GM12878 (cell line): ENCODE measurements at regions not wholly inside any gene's neighbourhood (a gene's known extent, or its start where the extent isn't known, plus 50 kb on each side); places are given as distances from the start of the nearest gene placed in this dataset.

ENCODE experiments used
- ATAC-seq: fragments of 200-7000 bp; cut with Tn5 transposase; 3 replicates; pipeline ENCODE4 v1.9.1; 2020; ENCODE audit warnings: mild to moderate bottlenecking, moderate library complexity
- BruUV-seq: library from RNA; stranded (reverse); fragments of 400-500 nt; replicated peaks from 2 replicates; lab custom pipeline; 2021; lab: Mats Ljungman, UMichigan
- CTCF ChIA-PET: fragments of 300-600 bp; sonication (Branson Sonifier 250); formaldehyde crosslinking; extraction: SDS; loops from one replicate; lab custom pipeline; 2021; ENCODE audit warnings: inconsistent platforms; lab: Yijun Ruan, JAX
- POLR2A ChIA-PET: fragments of 350-600 bp; formaldehyde crosslinking; extraction: SDS; loops from one replicate; lab custom pipeline; 2021; ENCODE audit warnings: inconsistent platforms; lab: Charles Lee
- RAD21 ChIA-PET: fragments of 300-600 bp; sonication (Branson Sonifier 250); formaldehyde crosslinking; loops from one replicate; lab custom pipeline; 2023; ENCODE audit warnings: antibody characterized with exemption; ENCODE audit not compliant: unreplicated experiment; lab: Charles Lee
- SMC1A ChIA-PET: fragments of 300-600 bp; sonication (Branson Sonifier 250); formaldehyde crosslinking; loops from one replicate; lab custom pipeline; 2023; ENCODE audit not compliant: unreplicated experiment, uncharacterized antibody; lab: Charles Lee
- DNase-seq: peaks from one replicate; pipeline ENCODE4 v3.0.0-alpha.2; 2011; ENCODE audit warnings: low read depth, low spot score
- FAIRE-seq: peaks from 3 replicates; lab custom pipeline; 2011; peaks lifted over from hg19 to GRCh38; lab: Jason Lieb, UNC
- H2AFZ ChIP-seq: 2 replicates; pipeline ENCODE4 v1.6.0; 2011; ENCODE audit warnings: low read depth, low read length, control low read depth; ENCODE audit not compliant: control insufficient read depth
- H3K27ac ChIP-seq: 2 replicates; pipeline ENCODE4 v1.5.1; 2011; ENCODE audit warnings: control low read depth; ENCODE audit not compliant: control insufficient read depth, insufficient read depth
- H3K27me3 ChIP-seq, 2 experiments: replicated peaks in 1 of 2; 2 replicates each; pipeline versions ENCODE4 v1.6.0 to v1.6.1; 2011; ENCODE audit warnings: low read length in 1 of 2; ENCODE audit not compliant: control insufficient read depth in 2 of 2, insufficient read depth in 2 of 2
- H3K36me3 ChIP-seq, 2 experiments: 2 replicates each; pipeline ENCODE4 v1.5.1; 2011; ENCODE audit warnings: low read length in 1 of 2; ENCODE audit not compliant: control insufficient read depth in 2 of 2, insufficient read depth in 2 of 2
- H3K4me1 ChIP-seq: 2 replicates; pipeline ENCODE4 v1.6.1; 2011; ENCODE audit warnings: mild to moderate bottlenecking, low read length, moderate library complexity, mixed read lengths; ENCODE audit not compliant: control insufficient read depth, insufficient read depth
- H3K4me2 ChIP-seq: 2 replicates; pipeline ENCODE4 v1.6.0; 2011; ENCODE audit warnings: control low read depth; ENCODE audit not compliant: control insufficient read depth, insufficient read depth
- H3K4me3 ChIP-seq: fragments of 200-600 bp; sonication (generic); 2 replicates; pipeline ENCODE4 v1.5.1; 2016
- H3K79me2 ChIP-seq: 2 replicates; pipeline ENCODE4 v1.6.0; 2011; ENCODE audit warnings: low read length; ENCODE audit not compliant: control insufficient read depth, insufficient read depth
- H3K9ac ChIP-seq: 2 replicates; pipeline ENCODE4 v1.8.0; 2011; ENCODE audit warnings: low read length, control low read depth, mixed read lengths; ENCODE audit not compliant: control insufficient read depth, insufficient read depth
- H3K9me3 ChIP-seq: replicated peaks from 3 replicates; pipeline ENCODE4 v1.5.1; 2011; ENCODE audit warnings: mild to moderate bottlenecking, low read length; ENCODE audit not compliant: control insufficient read depth, insufficient read depth
- H4K20me1 ChIP-seq: 2 replicates; pipeline ENCODE4 v1.6.0; 2011; ENCODE audit not compliant: control insufficient read depth, insufficient read depth
- BCL11A ChIP-seq: IDR thresholded peaks from 2 replicates; pipeline ENCODE4 v1.6.1; 2011; ENCODE audit warnings: low read depth, low read length
- DPF2 ChIP-seq: fragments of 450-650 bp; IDR thresholded peaks from 2 replicates; pipeline ENCODE4 v1.6.1; 2017; ENCODE audit warnings: mild to moderate bottlenecking
- ESRRA ChIP-seq: IDR thresholded peaks from 2 replicates; pipeline ENCODE4 v1.6.1; 2012; ENCODE audit warnings: mild to moderate bottlenecking, low read length, improper control_type of control experiment
- PML ChIP-seq: IDR thresholded peaks from 2 replicates; pipeline ENCODE4 v1.6.1; 2012; ENCODE audit warnings: low read length, inconsistent platforms
- SIX5 ChIP-seq: IDR thresholded peaks from 2 replicates; pipeline ENCODE4 v1.6.1; 2011; ENCODE audit warnings: mild to moderate bottlenecking, low read depth, low read length, moderate library complexity; ENCODE audit not compliant: severe bottlenecking
- SREBF2 ChIP-seq: IDR thresholded peaks from 2 replicates; pipeline ENCODE4 v1.6.1; 2012; ENCODE audit warnings: mild to moderate bottlenecking, low read length
- SUPT20H ChIP-seq: IDR thresholded peaks from 2 replicates; pipeline ENCODE4 v1.6.1; 2011; ENCODE audit warnings: low read depth, mild to moderate bottlenecking, low read length, moderate library complexity, borderline replicate concordance; ENCODE audit not compliant: control insufficient read depth
- TARDBP ChIP-seq: IDR thresholded peaks from 2 replicates; pipeline ENCODE4 v1.6.1; 2016; ENCODE audit warnings: borderline replicate concordance
- ZNF384 ChIP-seq: IDR thresholded peaks from 2 replicates; pipeline ENCODE4 v1.6.1; 2012; ENCODE audit warnings: low read depth, mild to moderate bottlenecking, low read length, improper control_type of control experiment, borderline replicate concordance
- WGBS: methylation state at CpG from one replicate; pipeline ENCODE4 v1.1.6; 2016; ENCODE audit warnings: low lambda C conversion rate; ENCODE audit not compliant: insufficient replicate concordance, insufficient coverage; ENCODE audit errors: missing lambda C conversion rate; 5-methylcytosine and 5-hydroxymethylcytosine counted together
- in situ Hi-C: fragments of 300-500 bp; cut with MboI; formaldehyde crosslinking; loops from 9 replicates; pipeline ENCODE4 v1.14.3; 2018; ENCODE audit warnings: mixed read lengths
- intact Hi-C: fragments of 100-400 bp; cut with micrococcal nuclease; formaldehyde crosslinking; loops from one replicate; pipeline ENCODE4 v1.14.2; 2022; ENCODE audit not compliant: unreplicated experiment

- TF ChIP-seq TARDBP, result no peak
- no peak for TF ChIP-seq ZNF384
- no peak for TF ChIP-seq PML
- no peak for TF ChIP-seq SUPT20H
- no peak for TF ChIP-seq DPF2
- TF ChIP-seq, all 136 proteins: peak for 0
Measured at GRCh38 chr12:46635818-46636217, 190.0 kb downstream of the SLC38A4 start (continued).

- FAIRE-seq (no peak), ATAC-seq (no peak), DNase-seq (no peak)
- RAD21 ChIA-PET, result no interaction called here
- Histone ChIP-seq H3K4me3 (no peak overlapping the region), H3K27ac (no peak overlapping the region), H3K9me3 (no peaks in the 10 kb centered on the region), H3K79me2 (no peaks in the 10 kb centered on the region), H3K27me3 (no peaks in the 10 kb centered on the region), H3K36me3 (no peaks in the 10 kb centered on the region), H3K9ac (no peak overlapping the region), H2AFZ (no peak overlapping the region), H4K20me1 (no peaks in the 10 kb centered on the region), H3K4me1 (no peaks in the 10 kb centered on the region), H3K4me2 (no peak overlapping the region)
- WGBS, result 63% methylated on average over 4 of the region's 4 CpGs
- BruUV-seq, result no TSS peak
- in situ Hi-C loops (no loop called here), intact Hi-C loops (no loop called here)
- SMC1A ChIA-PET, result interaction anchor here (1.0 kb wide), 1 partner anchor 24 kb away, joined by 3 read pairs; no protein-coding TSS in a partner anchor
- POLR2A ChIA-PET, result interaction anchor here (0.5 kb wide), 1 partner anchor 86 kb away, joined by 3 read pairs; no protein-coding TSS in a partner anchor
- TF ChIP-seq ESRRA (no peak), SIX5 (no peak), SREBF2 (no peak), BCL11A (no peak)
- CTCF ChIA-PET, result interaction anchor here (0.8 kb wide), 1 partner anchor 23 kb away, joined by 3 read pairs; no protein-coding TSS in a partner anchor
Measured at GRCh38 chr12:46629331-46630229, 196.2 kb downstream of the SLC38A4 start.
